Stimulated activated CD8-positive, alpha-beta memory T cell treated with anti-CD3 and anti-CD28 coated beads, Interleukin-4, amount 100 ng/mL, for 48 hours (primary cell): ENCODE measurements at regions not wholly inside any gene's neighbourhood (a gene's known extent, or its start where the extent isn't known, plus 50 kb on each side); places are given as distances from the start of the nearest gene placed in this dataset.
"Not testable (repeated sequence)": the region's sequence is repeated elsewhere in the genome, so short reads cannot be mapped to it uniquely, and the experiment has no call there.

Experiments
- DNase-seq: peaks from one replicate; pipeline ENCODE4 v3.0.0-alpha.2; 2020

DNA sequence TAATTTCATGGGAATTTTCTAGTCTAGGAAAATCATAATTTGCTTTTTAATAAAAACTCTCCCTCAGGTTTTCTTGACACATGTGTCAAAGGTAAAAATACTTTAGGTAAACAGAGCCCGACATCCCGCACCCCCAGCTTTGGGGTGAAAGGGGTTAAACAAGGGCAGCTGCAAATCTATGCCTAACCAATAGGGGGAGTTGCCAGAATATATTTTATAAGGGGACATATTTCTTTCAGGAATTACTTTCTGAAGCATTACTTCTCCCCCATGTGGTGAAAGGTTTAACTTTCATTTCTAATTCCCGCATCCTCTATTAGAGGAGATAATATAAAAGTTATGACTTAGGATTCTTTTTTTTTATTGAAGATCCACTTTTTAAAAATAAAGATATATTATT, 53.9 kb upstream of the HEPH start:
- DNase-seq: peak; percentile 24

- DNase-seq: not testable (repeated sequence)
Measured at GRCh38 chrX:66107860-66108259, 56.2 kb upstream of the HEPH start.

- not testable (repeated sequence) for DNase-seq
Measured at GRCh38 chrX:66102398-66102797, 61.6 kb upstream of the HEPH start.

DNA sequence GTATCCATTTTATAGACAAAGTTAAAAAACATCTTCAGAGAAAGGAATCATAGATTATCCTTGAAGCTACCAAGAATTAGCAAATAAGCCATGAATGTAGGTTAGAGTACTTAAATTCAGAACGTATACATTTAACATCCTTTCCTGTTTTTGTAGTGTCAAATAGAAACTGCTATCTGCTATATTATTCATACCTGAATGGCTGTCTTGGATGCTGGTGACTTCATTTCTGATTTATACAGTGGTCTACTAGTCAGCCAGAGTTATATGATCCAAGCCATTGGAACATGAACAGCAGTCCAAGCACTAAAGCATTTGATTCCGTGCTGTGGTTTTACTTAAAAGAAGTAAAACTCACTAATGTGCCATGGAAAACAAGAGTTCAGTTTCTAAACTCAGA, 58.3 kb upstream of the VSIG4 start:
- DNase-seq: no peak

GRCh38 chrX:66096987-66097386, 57.1 kb upstream of the VSIG4 start:
- not testable (repeated sequence) for DNase-seq

GRCh38 chrX:66090004-66090403, 50.1 kb upstream of the VSIG4 start:
- not testable (repeated sequence) for DNase-seq
